ENCODE measurements at regions not wholly inside any gene's neighbourhood (a gene's known extent, or its start where the extent isn't known, plus 50 kb on each side); places are given as distances from the start of the nearest gene placed in this dataset.
A peak's percentile ranks its signal among the peaks of the same experiment; 100 is the strongest.
"Not testable (repeated sequence)": the region's sequence is repeated elsewhere in the genome, so short reads cannot be mapped to it uniquely, and the experiment has no call there.

DNA sequence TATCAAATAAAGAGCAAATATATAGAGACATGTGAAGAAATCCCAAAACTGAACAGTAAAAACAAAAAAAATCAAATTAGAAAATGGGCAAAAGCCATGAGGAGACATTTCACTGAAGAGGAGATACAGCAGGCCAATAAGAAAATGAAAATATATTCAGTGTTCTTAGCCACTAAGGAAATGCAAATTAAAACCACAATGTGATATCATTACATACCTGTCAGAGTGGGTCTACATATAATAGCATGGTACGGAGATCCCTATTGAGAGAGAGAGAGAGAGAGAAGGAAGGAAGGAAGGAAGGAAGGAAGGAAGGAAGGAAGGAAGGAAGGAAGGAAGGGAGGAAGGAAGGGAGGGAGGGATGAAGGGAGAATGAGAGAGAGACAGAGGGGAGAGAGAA is 707.0 kb upstream of the ACTRT1 start:
- no peak for DNase-seq

DNA sequence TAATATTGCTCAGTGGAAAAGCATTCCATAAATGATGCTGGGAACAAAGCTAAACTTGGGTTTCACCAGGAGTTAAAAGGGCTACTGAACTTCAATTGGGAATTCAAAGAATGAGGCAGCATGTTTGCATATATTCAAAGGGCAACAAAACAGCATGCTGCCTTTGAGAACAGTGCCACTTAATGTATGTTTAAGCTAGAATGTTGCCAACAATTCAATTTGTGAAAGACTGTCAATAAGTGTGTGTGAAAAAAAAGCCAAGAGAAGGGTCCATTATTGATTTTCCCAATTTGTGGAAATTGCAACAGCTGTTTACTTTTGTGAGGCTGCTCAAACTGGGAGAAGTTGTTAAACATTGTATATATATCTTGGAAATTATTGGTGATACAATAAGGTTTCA is 701.9 kb upstream of the ACTRT1 start:
- DNase-seq: no peak

DNA sequence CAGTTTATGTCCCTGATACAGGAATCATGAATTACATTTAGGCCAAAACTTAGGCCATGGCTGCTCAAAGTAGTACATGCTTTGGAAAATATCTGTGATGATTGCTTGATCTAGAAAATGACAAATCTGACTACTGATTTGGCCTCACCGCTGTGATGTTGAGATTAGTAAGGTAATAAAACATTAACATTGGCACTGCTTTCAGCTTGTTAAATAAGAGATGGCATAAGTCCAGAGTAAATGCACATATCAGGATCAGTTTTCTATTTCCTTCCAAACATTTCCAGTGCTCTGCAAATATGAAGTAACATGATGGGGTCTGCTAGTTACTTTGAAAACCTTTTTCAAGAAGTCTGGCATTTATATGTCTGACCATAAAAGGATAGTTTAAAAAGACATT is 687.3 kb upstream of the ACTRT1 start:
- DNase-seq: no peak

DNA sequence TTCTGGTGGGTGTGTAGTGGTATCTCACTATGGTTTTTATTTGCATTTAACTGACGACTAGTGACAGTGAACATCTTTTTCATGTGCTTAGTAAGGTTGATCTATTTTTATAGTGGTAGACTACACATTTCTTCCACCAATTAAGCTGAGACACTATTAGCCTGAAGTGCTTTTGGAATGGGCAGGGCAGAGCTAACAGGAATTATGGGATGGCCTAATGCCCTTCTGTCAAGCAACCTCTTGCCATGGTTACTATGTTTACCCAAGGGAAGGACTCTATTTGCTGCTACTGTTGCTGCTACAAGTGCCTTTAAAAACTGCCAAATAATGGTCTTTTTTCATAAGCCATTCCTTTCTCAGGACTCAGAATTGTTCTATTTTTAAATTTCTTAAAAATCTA is 676.7 kb upstream of the ACTRT1 start:
- DNase-seq: no peak

DNA sequence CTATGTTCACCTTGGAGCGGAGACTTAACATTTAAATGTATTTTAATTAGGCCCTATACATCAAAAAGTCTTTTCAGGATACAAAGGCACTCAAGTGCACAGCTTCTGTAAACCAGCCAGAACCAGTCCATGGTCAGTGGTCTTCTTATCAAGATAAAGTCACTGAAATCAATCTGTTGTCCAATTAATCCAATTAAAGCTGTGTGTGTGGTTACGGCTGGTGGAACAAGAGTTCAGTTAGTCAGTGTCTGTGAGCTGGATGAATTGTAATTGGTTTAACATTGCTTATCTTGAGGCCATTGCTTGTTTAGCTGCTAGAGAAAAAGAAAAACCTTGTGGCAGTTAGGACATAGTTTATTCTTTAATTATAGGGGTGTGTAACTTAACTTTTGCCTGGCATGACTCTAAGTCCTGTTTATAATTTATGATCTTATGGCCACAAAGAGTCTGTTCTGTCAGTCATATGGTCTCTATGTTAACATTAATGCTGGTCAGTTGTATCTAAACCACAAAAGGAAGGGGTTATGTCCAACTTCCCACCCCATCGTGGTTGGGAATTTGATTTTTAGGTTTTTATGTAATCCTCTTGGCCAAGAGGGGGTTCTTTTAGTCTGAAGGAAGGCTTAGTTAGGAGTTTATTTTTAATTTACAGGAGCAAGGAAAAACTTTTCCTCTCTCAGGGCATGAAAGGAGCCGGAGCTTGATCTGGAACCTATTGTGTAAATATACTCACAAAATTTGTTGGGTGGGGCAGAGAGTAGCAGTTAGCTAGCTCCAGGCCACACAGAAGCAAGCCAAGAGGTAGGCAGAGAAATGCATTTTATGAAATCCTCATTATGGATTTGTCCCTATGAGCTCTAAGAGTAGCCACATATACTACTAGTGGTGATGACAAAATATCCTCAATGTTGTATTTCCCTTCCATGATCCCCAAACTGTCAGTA is 665.7 kb upstream of the ACTRT1 start:
- no peak for DNase-seq

DNA sequence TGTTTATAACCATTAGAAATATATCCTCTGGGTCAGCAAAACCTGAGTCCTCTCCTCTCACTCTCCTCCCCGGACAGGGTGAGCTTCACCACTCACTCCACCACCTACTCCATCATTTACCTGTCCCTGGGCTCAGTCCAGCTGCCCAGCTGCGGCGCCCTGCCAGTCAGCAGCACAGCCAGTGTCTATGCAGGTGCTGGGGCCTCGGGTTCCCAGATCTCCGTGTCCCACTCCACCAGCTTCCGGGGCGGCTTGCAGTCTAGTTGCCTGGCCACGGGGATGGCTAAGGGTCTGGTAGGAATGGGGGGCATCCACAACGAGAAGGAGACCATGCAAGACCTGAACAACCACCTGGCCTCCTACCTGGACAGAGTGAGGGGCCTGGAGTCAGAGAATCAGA is 662.2 kb upstream of the ACTRT1 start:
- no peak for DNase-seq

DNA sequence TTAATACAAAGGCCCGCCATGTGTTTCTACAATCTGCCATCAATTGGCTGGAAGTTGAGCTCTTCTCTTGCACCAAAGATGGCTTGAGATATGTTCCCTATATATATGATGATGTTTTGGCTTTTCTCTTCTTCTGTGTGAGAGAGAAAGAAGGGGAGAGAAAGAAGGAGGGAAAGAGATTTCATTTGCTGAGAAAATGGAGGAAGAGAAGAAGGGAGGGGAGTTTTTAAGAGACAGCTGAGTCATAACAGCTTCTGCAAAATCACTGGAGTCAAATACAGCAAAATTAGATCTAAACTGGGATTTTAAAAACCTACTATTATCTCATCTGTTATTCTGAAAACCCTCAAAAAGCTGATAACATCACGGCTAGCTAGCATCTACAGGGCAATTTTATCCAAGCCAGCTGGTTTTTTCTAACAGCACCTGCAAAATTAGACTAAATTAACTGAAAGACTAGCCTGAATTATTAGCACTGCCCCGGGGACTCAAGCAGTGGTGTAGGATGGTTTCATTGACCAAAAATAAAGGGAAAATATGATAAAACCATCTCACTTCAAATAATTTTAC is 647.6 kb upstream of the ACTRT1 start:
- no peak for DNase-seq

DNA sequence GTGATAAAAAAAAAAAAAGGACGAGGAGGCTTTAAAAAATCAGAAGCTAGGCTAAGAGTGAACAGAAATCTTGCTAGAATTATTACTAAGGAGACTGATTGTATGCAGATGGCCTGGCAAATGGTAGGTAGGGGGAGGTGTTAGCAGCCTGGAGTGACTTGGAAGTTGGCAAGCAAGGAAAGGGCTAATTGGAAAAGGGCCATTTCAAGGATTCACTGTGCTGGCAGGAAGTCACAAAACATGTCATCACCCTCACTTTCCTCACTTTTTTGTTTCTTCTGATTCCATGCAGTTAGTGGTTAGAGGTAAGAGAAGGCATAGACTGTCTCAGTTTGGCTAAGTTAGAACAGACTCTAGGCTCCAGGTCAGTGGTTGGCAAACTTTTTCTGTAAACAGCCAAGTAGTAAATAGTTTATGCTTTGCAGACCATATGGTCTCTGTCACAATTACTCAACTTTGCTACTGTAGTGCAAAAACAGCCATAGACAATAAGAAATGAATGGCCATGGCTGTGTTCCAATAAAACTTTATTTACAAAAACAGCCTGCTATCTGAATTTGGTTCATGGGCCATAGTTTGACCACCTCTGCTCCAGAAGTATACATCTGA is 646.5 kb upstream of the ACTRT1 start:
- no peak for DNase-seq

DNA sequence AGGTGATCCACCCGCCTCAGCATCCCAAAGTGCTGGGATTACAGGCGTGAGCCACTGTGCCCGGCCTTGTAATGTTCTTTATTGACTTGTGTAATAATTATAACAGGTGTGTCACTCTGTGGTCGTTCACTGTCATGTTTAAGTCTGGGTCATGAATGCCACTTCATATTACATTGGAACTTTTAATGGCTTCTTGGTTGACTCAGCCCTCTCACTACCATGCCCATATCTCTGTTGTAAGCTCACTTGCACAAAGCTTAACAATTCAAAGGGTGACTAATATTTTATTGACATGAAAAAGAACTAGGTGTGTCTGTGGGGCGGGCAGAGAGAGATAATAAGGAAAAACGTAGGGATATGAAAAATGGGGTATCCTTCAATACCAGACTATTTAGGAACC is 639.7 kb upstream of the ACTRT1 start:
- no peak for DNase-seq

DNA sequence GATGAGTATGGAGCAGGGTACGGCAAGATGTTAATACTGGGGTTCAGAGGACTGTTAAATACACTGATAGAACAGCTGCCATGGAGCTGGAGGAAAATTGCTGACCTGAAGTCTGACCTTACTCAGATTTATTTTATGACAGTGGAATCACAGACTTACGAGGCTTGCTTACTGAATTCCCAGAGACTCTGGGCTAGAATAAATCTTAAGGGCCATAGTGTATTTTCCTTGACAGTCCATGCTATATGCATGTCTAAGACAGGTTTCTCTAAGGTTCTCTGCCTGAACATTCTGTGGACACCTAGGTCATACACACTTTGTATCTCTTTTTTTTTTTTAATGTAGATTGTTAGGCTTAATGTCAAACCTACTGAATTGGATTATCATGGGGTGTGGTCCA is 633.2 kb upstream of the ACTRT1 start:
- DNase-seq: no peak

DNA sequence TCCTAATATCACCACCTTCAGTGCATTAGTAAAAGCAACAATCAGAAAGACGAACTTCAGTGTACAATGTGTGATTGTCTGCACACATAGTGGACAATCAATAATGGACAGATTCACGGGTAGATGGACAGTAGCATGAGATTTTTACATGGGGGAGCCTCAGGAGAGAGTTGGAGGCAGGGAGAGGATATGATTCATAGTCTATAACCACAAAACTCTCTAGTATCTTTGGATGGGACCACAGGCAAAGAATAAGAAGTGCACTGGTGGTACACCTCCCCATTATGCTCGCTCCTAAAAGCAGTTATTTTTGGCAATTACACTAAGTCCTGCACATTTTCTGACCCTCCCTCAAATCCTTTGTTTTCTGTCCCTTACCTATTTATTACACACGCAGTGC is 624.4 kb upstream of the ACTRT1 start:
- no peak for DNase-seq

DNA sequence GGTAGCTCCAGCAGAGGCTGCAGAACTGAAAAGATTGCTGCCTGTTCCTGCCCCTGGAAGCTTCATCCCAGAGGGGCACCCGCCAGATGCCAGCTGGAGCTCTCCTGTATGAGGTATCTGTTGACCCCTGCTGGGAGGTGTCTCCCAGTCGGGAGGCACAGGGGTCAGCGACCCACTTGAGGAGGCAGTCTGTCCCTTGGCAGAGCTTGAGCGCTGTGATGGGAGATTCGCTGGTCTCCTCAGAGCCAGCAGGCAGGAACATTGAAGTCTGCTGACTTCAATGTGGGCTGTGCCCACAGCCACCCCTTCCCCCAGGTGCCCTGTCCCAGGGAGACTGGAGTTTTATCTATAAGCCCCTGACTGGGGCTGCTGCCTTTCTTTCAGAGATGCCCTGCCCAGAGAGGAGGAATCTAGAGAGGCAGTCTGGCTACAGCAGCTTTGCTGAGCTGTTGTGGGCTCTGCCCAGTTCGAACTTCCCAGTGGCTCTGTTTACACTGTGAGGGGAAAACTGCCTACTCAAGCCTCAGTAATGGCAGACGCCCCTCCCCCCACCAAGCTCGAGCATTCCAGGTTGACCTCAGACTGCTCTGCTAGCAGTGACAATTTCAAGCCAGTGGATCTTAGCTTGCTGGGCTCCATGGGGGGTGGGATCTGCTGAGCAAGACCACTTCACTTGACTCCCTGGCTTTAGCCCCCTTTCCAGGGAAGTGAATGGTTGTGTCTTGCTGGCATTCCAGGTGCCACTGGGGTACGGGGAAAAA is 622.3 kb upstream of the ACTRT1 start:
- not testable (repeated sequence) for DNase-seq

DNA sequence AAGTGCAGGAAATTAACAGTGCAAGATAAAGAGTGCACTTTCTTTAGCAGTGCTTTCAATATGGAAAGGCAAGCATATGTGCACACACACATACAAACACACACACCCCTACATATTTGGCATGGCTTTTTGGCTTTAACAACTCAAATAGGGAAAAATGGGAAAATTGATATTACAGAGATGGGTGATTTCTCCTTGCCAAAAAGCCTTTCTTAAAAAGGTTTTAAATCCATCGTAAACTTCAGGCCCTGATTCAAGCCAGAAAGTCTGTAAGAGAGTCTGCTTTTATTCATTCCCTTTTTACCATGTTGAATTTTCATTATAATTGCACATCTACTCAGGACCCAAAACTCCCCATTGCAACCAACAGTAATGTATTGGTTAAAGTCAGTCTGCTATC is 612.0 kb upstream of the ACTRT1 start:
- DNase-seq: no peak

DNA sequence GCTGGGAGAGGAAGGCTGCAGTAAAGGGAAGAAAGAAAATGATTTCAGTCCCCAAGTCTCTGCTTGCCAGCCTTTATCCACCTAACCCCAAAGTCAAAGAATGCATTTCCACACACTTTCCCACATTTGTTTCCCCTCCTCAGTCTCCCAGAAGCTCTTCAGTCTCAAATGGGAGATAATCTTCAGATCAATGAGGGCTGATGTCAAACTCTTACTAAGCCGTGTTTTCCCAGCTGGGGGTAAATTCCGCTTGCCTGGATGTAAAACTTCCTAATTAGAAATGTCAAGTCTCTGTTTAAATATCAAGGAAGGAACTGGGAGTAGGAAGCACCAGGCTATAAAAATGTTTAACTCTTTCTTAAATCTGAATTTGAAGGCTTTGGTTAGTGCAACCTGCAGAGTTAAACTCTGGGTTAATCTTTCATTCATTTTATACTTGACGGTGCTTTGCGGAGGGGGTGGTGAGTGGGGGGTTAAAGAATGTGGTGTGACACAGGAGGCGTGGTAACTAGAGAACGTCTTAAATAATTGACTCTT is 601.4 kb upstream of the ACTRT1 start:
- no peak for DNase-seq

DNA sequence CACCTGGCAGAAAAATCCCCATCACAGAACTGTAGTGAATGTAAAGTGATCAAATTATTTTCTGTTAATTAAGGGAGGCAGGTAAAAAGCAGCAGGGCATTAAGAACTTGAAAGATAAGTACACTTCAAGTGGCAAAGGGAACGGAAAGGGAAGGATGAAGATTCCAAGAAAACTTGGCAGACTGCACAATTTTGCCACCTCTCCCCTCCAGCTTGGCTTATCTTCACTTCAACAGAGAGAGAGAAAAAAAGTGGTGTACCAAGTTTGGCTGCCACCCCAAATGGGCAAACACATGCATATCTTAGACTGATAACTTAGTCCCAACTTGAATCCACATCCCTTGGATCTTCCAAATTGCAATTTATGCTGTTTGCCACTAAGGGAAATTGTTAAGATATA is 598.1 kb upstream of the ACTRT1 start:
- no peak for DNase-seq

DNA sequence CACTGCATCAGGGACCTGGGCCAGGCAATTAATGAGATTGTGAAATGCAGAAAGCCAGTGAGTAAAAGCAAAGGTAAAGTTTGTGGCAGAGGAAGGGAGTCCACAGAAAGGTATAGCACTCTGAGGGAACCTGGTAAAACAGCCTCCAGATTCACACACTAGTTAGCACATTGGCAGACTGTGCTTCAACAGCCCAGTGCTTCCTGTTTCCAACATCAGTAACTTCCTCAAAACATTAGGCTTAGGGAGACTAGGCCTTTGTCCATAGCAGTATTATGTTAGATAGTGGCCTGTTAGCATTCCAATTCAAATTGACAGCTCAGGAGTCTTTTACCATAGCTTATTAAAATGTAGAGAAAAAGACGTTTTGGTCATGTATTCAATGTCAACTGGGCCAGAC is 582.6 kb upstream of the ACTRT1 start:
- DNase-seq: peak; percentile 16

DNA sequence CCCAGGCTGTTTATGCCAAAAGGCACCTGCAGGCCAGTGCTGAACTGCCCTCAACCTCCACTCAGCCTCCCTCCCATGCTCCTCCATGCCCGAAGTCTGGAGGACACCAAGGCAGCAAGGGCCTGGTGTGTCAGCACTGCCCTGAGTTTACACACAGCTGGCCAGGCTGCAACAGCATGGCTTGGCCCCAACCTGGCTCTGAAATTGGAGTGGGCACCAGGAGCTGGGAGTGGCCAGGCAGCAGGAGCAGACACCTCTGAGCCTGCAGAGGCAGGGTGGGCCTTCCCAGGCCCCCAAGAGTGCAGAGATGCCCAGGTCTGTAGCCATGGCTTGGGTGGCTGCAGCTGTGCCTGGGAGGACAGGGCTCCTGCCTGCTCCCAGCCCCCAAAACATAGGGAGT is 571.2 kb upstream of the ACTRT1 start:
- no peak for DNase-seq

DNA sequence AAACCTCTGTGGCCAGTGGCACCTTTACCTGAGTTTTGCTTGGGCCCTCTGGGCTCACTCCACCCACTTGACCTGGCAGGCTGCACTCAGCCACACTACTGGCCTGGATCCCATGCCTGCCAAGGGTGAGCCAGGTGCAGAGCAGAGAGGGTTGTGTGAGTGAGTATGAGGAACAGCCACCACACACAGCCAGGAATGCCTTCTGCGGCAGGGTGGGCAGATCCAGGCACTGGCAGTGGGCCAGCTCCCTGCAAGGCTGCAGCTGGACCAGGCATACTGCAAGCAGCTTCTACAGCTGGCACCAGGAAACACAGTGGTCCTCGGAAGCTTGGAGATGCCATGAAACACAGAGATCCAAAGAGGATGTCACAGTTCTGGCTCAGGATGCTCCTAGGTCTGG is 570.1 kb upstream of the ACTRT1 start:
- no peak for DNase-seq

DNA sequence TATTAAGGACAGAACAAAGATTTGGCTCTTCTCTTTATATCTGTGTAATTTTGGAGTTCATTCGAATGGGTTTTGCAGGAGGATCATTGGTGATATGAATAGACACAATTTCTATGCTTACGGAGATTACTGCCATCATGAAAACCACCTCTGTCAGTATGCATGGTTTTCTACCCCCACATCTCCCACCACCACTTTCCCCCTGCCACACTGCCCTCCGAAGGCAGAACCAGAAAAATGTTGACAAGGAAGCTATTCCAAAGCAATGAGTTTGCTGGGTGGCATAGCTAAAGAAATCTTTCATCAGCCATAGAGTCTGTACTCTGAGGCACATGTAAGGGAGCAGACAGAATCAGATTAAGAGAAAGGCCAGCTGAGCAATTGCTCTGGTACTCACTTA is 567.3 kb upstream of the ACTRT1 start:
- no peak for DNase-seq

DNA sequence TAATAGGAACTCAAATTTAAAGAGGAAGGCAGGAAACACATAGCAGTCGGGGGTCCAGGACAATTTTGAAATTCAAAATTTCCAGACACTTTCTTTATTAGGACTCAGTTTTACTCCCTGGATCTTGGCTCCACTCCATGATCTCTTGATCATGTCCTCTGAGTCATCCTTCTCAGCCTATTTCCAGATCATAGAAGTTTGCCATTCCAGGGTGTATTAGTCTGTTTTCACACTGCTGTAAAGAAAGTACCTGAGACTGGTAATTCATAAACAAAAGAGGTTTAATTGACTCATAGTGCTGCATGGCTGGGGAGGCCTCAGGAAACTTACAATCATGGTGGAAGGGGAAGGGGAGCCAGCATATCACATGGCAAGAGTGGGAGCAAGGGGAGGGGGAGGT is 564.7 kb upstream of the ACTRT1 start:
- no peak for DNase-seq

DNA sequence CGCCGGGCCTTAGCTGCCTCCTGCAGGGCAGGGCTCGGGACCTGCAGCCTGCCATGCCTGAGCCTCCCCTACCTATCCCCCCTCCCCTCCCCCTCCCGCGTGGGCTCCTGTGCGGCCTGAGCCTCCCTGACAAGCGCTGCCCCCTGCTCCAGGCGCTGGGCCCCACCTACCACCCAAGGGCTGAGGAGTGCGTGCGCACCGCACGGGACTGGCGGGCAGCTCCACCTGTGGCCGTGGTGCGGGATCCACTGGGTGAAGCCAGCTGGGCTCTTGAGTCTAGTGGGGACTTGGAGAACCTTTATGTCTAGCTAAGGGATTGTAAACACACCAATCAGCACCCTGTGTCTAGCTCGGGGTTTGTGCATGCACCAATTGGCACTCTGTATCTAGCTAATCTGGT is 554.6 kb upstream of the ACTRT1 start:
- not testable (repeated sequence) for DNase-seq

DNA sequence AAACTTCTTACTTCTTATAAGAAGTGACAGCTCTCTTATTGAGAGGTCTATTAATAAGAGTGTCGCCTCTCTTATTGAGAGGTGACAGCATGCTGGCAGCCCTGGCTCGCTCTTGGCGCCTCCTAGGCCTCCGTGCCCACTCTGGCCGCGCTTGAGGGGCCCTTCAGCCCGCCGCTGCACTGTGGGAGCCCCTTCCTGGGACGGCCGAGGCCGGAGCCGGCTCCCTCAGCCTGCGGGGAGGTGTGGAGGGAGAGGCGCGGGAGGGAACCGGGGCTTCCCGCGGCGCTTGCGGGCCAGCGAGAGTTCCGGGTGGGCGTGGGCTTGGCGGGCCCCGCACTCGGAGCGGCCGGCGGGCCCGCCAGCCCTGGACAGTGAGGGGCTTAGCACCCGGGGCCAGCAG is 554.2 kb upstream of the ACTRT1 start:
- DNase-seq: not testable (repeated sequence)

DNA sequence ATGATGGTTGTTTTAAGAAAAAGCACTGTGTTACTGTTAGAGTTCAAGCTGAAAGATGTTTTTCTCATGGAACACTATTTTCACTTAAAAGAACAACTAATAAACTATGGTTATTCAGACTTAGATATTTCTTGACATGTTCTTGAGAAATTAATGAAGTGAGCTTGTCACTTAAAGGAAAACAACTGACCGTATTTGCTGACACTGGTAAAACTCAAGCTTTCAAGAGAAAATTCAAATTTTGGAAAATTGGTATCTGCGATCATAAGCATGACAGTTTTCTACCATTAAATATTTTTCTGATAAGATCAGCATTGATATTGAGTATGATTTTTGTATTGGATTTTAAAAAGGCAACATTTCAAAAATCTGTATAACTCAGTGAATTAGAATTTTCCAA is 549.5 kb upstream of the ACTRT1 start:
- DNase-seq: no peak
